NCI-H748 treated with DMSO at 0.1 percent for 48 hours (cell line): ENCODE measurements at regions not wholly inside any gene's neighbourhood (a gene's known extent, or its start where the extent isn't known, plus 50 kb on each side); places are given as distances from the start of the nearest gene placed in this dataset.

Experiments
- DNase-seq: peaks from one replicate; lab custom pipeline; 2025; lab: John Stamatoyannopoulos, UW

DNA sequence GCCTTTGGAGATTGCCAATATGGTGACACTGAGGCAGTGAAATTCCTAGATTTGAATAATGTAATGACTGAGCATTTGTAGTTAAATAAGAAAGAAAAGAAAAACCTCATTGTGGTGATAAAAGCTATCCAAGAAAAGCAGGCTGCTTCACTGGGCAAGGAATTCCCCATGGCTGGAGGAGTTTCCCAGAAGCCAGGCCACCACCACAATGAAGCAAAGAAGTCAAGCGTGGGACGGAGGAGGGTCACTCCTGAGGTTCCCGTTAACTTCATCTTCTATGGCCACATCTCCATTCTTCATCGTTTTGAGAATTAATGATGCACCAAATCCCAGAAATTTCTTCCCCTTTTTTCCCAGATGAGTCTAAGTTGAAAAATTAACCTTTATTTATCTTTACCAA, 185.8 kb upstream of the BCL6 start:
- no peak for DNase-seq

DNA sequence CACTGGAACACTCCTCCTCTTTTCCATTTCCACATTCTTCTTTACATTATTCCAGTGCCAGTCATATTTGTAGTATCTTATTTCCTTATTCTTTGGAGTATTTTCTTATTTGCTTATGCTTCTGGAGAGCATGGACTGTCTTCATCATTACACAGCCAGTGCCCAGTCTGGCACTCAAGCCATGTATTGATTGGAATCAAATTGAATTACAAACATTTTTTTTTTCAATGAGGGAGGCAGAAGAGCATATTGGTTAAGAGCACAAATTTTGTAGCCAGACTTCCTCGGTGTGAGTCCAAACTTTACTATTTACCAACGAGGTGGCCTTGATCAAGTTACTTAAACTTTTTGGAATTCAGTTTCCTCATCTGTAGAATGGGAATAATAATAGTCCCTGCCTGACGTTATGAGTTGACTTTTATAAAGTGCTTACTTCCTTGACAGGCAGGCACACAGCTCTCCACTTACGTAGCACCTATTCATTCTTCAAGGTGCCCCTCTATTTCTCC, 186.6 kb upstream of the BCL6 start:
- DNase-seq, result no peak

DNA sequence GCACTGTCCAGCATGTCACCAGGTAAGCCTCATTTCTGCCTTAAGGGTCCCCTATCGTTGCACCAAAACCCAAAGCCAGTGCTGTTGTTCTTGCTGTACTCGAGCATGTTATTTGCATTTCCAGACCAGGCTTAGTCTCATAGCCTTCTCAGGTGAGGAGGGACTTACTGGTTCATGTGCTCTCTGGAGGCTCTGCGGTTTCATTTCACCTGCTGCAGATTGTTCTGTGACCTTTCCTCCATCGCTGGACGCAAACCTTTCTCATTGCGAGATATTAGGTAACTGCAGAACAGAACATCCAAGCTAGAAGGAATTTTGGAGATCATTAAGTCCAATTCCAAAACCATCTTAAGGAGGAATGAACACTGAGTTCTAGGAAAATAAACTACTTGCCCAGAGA, 187.3 kb upstream of the BCL6 start:
- no peak for DNase-seq

DNA sequence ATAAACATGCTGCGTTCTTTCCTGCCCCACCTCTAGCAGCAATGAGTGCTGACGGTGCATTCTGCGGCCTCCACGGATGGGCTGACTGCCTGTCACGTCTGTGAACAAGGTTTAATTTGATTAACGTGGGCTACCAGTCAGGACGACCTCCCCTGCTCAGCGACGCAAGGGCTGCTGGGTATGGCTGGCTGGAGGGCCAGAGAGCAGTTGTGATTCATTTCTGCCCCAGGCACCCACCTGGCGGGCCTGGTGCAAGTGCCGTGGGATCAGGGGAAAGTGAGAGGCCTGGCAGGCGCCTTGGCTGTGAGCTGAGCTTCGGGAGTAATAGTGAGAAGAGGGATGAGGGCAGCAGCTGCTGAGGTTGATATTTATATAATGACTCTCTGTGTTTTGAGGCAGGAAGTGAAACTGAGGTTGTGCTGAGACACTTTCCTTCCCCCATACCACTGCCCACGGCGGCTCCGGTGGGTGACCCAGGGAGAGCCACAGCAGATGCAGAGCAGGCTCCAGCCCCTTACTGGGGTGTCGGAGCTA, 190.4 kb upstream of the BCL6 start:
- no peak for DNase-seq

DNA sequence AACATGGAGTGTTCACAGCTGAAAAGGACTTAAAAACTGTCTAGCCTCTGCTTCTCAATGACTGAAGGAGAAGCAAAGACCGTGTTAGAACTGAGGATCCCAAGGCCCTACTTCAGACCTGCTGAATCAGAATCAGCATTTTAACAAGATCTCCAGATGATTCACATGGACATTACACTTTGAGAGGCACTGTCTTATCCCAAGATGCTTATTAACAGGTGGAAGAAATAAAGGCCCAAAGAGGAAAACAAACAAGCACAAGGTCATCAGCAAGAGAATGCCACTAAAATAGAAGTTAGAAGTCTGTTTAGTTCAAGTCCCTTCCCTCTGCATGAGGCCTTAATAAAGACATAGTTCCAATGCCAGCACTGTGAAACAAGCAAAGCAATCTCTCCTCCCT, 191.4 kb upstream of the BCL6 start:
- DNase-seq, result no peak

DNA sequence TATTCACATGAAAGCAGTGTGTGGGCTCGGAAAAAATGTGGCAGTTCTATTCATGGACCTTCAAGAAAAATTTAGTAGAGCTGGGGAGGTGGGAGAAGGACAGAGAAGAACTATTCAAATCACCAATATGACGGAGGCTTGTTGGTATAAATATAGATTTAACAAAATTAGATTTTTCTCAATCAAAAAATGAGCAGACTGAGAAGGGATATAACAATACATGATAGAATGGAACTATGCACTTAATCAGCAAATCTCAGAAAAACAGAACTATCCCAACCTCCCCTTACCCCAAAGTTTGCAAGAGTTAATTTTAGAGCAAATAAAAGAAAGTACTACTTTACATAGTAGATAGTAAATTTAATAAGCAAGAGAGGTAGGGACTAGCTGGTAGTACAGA, 194.6 kb upstream of the BCL6 start:
- no peak for DNase-seq

DNA sequence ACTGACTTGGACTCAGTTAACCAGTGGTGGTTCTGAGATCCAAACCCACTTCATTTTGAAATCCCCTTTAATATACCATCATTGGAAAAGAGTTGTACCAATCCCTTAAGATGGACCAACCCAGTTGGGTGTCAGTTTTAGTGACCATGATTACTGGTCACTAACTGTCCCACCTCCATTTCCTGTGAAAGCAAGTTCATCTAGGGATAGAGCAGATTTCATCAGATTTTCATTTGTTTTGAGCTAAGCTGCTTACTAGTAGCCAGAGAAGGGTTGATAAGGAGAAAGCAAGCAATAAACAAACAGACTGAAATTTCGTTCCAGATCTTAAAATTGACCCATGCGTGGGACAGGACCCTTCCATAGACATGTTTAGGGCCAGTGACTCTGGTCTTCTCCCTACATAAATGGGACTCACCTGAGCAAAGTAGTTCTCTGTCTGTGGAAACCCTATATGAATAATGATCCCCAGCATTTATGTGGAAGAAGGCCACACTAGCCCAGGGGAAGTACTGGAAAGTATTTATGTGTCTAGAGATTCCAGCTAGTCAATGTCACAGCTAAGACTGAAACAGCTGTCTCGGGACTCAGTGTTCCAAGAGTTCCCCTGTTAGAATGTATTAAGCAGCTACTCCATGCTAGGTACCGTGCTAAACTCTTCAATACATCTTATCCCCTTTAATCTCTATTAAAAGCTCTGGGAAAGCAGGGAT, 196.0 kb upstream of the BCL6 start:
- DNase-seq, result no peak

DNA sequence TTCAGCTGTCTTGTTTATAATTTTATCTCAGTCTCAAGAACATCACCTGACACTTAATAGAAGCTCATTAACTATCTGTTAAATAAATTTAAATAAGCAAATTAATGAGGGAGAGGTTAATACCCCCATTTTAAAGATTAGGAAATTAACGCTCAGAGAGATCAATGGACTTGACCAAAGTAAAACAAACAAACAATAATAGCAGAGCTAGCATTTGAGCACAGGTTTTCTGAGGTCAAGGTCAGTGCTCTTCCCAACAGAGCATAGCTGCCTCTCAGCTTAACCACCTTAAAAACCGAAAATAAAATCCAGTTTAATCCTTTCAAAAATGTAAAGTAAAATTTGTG, 196.6 kb upstream of the BCL6 start:
- DNase-seq, result no peak

DNA sequence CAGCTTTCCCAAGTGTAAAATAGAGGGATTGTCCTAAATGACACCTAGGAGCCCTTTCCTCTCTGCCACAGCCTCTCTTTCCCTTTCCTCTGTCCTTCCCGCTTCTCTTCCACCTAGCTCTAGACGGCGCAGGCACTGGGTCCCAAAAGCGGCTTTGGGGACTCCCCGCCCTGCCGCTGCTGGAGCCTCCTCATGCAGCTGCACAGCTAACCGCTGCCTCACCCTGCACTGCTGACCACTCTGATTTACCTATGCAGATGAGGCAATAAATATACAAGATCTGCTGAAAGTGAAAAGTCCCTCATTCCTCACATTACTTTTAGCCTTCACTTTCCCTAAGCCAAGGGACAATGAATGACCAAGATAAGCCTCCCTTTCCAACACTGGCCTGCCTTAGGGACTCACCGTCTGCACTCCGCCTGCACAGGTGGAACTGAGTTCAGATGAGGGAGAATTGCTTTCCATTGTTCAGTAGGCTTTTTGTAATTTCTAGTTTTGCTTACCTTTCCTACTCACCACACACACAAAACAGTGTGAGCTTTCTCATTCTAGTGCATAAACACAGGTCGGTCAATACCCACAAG, 197.5 kb upstream of the BCL6 start:
- DNase-seq, result no peak

DNA sequence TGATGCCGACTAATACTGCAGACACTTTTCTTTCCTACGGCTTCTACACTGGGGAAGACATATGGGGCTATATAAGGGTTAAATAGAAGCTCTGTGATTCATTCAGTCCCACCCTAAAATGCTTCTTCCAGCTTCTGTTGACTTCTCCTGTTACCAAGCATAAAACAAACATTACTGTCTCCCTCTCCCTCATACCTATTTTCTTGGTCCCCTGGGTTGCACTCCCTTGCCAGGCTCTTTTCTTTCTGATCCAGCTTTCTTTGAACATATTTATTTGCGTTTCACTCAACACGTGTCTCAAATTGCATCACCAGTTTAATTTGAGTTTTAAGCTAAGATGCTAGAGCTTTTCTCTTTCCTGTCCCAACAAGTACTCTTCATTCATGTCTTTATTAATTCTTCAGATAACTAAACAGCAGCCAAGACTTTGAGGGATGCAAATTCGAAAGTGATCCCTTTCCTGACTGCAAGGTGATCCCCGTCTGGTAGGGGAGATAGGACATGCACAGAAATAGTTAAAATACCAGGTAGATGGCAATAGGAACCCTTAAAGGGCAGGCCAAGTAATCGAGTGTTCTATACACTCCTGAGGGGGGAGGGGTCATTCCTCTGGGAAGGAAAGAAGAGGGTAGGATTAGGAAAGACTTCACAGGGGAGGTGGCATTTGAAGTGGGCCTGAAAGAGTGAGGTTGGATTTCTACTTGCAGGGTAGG, 198.6 kb upstream of the BCL6 start:
- no peak for DNase-seq

DNA sequence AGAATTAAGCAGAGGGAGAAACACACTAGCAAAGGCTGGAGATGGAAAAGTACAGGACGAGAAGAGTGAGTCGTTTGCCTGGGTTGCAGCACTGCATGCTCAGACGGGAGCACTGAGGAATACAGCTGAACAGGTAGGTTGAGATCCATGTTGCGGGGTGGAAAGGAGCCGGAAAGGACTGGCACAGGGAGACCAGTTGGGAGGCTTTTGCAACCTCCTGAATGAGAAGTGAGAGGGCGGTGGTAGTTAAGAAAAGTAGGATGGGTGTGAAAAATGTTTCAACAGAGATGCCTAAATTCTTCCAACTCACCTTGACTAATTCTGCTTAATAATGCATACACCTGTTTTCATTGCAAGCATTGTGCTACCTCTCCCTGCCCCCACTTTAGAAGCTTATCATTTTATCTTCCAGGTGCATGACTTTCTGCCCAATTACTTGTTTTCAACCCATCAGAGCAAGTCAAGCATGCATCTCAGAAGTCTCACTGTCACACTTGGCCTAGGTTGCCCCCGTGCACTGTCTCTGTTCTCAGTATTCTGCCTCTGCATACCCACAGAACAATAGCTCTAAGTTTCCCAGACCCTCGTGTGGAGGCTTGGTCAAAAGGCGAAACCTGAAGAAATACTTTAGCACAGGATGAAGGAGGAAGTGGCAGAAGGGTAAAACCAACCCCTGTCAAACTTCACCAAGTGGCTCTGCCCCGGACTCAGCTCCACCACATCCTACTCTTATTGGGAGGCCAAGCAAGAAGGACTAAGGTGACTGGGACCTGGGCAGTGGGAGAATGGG, 199.3 kb upstream of the BCL6 start:
- no peak for DNase-seq

DNA sequence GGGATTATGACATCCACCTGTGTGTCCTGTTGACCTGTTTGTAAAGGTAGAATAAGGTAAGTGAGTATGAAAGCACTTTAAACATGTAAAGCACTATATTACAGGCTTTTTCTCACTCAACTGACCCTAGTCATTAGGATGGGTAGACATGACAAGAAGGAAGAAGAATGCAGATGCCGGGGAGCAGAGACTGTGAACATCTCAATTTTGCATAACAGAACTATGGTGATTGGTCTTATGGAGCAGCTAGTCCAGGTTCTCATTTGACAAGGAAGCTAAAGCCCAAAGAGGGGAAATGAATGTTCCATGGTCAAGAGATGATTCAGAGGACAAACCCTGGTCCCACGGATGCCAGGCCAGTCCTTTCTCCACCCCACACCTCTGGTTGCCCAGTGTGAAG, 200.1 kb upstream of the BCL6 start:
- no peak for DNase-seq

DNA sequence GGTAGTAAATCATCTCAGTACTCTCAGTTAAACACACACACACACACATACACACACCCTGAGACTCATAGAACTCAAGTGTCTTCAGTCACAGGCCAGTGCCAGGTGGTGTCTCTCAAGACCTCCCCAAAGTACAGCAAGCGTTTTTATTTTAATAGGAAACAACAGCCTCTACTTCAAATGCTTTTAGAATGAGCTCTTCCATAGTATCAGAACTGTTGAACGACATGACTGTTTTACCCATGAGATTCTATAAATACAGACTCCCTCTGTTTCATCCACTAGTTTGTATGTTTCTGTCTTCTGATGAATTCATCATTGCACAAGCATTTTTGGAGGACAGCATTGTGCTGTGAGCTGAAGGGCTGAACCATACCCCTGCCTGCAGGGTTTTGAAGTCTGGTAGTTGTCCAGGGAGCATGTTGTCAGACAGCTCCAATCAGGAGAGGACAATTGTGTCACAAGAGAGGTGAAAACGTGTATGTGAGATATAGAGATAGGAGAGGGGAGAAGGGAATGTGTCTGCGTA, 201.0 kb upstream of the BCL6 start:
- DNase-seq, result no peak

DNA sequence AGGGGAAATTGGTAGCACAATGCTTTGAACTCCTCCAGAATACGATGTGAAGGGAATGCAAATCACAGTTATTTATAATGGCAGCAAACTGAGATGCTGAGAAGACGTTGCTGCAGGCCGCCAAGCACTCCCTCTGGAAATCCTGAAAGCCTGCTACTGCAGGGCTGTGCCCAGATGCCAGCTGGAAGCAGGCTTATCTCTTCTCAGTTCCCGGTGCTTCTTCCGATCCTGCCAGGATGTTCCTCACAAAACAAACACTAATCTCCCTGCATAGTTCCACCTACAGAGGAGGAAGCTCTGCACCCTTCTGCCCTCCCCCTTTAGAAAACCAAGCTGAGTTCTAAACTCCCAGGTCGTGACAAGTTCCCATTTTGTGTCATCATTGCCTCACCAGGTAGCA, 201.7 kb upstream of the BCL6 start:
- DNase-seq, result no peak

DNA sequence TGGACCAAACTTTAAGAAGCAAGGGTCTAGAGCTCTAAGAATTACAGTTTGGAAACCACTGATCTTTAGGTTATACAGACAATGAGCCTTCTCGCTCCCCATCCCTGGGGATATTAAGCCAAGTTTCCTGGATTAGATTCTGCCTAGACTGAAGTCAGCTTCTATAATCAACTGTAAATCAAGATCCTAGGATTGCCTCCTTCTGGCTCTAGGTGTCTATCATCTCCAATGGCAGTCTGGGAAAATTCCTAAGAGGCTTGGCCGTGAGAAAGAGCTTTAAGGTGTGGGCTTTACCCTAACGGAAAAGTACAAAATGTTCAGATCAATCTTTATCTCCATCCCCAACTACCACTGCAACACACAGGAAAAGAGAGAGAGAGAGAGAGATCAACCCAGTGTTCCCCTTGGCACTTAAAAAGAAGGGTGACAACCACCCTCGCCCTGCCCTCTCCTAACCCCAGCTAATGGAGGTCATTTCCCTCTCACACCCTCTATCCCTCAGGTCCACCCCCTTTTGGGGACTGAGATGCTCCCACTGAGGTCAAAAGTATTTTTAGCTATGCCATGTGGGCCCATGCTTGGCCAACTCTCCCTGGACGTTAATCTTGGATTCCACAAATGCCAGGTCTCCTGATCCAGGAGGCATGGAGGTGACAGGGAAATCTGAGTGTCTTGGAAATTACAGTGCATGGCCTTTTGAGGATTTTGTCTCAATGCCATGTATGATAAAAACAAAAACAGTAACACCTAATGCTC, 202.8 kb upstream of the BCL6 start:
- DNase-seq, result no peak

DNA sequence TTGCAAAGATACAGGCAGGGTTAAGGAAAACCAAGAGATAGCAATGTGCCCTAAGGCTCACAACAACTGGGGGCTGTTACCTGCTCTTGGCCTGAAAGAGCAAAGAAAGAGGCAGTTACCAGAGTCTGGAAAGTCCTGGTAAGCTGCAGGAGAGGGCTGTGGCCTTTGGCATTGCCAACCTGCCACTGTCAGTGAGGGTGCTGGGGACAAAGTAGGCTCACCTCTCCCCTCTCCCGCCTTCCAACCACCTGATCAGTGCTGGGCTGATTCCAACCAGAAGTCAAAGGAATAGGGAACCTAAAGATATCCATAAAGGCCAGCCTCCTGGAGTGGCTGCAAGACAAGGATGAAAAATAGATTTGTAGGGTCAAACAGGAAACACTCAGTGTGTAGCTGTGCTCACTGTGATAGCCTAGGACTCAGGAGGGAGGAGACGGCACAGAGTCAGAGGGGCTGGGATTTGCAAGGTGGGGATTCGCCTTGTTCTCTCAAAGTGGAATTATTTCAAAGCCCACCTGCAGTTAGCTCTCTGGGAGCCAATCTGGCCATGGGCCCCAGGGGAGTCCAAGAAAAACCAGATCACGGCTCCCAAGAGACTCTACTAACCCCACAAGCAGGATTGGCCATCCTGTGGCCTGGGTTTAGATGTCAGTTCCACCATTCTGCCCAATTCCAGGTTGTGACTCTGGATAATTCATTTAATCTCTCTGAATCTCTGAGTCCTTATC, 204.0 kb upstream of the BCL6 start:
- no peak for DNase-seq

DNA sequence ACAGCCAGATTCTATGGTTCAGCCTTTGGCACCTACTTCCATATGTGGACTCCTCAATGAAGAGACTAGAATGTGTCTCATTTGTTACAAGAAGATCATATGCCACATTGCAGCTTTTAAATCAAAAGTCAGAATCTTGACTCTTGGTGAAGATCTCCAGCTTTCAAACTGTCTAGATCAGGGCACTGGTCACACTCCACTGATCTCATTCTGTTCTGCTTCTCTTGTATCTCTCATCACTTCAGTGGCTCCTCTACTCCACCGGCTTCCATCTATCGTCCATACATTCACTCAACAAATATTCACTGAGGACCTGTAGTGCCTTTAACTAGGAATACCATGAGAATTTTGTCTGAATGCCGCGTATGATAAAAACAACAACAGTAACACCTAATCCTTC, 203.3 kb upstream of the LPP start:
- no peak for DNase-seq

DNA sequence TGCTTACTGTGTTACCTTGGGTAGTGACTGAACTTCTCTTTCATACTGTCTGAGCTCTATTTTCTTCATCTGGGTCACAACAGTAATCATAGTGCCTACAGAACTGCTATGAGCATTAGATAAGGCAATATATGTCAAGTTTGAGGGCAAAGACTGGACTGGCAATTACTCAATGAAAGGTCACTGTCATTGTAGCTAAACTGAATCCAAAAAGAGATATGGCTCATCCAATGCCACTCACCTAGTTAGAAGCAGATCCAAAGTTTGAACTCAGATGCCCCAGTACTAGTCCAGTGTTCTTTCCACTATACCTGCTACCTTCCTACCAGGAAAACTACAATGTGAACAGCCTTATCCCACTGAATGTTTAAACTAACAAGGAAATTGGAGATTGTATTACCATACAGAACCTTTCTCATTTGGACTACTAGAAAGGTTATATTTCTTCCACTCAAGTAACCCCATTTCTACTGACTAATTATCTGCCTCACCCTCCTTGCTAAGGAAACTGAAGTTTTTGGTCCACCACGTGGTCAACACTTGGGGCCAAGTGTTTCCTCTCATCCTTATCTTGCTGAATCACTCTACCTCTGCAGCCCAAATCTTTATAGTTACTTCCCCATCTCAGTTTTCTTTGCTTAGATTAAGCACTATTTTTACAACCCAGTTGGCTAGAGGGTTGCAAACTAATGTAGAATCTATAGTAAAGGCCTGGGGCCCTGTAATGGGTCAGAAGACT, 202.3 kb upstream of the LPP start:
- no peak for DNase-seq

DNA sequence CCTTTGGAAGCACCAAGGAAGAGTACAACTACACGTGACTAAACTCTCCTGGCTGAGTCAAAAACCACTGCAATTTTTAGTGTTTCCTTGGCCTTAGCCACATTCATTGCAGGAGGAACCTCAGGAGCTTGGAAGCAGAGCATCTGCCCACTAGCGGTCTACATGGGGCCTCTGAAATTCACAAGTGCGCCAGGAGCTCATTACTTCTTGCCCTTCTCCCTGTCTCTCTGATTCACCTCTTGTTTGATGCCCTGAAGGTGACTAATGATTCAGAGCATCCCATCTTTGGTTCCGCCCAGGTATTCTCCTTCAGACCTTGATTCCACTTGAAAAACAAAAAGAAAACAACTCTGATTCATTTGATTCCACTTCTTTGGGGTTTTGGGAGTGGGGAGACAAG, 201.1 kb upstream of the LPP start:
- DNase-seq, result no peak

DNA sequence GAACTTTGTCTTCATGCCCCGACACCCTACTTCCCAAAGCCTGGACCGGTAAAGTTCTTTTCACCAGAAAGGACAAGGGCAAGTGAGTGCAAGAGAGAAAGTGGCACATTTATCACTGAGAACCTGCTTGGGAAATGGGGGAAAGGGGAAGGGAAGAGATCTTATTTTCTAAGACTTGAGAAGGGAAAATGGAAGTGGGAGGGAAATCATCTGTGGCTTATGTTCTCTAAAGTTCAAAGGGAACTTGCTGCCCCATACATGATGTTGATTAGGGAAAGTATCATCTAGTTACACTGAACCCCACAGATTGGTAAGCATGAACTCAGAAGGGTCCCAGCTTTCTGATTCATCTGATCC, 199.5 kb upstream of the LPP start:
- DNase-seq, result no peak
